Superior temporal gyrus (tissue), 1 donor: ENCODE measurements at regions not wholly inside any gene's neighbourhood (a gene's known extent, or its start where the extent isn't known, plus 50 kb on each side); places are given as distances from the start of the nearest gene placed in this dataset.
"Not testable (repeated sequence)": the region's sequence is repeated elsewhere in the genome, so short reads cannot be mapped to it uniquely, and the experiment has no call there.

Experiments
- DNase-seq: peaks from one replicate; pipeline ENCODE4 v3.0.0-alpha.2; 2016; ENCODE audit errors: extremely low spot score

DNA sequence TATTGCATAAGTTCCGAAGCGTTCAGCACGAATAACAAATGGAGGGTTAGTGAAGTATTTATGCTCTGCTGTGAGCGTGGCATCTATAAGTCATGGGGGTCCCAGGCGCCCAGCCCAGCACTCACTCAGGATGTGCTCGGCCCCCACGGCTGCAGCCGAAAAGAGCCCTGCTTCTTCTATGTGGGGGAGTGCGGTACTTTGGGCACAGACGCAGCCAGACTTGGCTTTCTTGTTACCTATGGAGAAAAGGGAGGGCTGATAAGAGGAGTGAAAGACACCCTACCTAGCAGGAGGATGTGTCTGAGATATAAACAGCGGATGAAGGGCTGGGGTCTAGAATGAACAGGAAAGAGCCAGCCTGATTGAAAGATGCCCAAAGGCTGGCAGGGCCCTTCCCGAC is 51.4 kb downstream of the MRPL36 start:
- DNase-seq = no peak

DNA sequence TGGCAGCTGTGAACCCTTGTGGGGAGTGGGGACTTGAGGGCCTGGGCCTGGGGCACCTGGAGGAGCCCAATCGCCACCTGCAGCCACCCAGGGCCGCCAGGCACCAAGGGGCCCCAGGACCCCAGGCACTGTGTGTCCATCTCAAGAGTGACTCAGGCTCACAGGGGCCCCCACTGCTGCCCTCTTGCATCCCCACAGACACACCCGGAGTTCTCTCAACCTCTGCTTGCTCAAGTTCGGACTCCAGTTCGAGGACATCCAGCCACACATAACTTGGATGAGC is 51.9 kb downstream of the MRPL36 start:
- no peak for DNase-seq

DNA sequence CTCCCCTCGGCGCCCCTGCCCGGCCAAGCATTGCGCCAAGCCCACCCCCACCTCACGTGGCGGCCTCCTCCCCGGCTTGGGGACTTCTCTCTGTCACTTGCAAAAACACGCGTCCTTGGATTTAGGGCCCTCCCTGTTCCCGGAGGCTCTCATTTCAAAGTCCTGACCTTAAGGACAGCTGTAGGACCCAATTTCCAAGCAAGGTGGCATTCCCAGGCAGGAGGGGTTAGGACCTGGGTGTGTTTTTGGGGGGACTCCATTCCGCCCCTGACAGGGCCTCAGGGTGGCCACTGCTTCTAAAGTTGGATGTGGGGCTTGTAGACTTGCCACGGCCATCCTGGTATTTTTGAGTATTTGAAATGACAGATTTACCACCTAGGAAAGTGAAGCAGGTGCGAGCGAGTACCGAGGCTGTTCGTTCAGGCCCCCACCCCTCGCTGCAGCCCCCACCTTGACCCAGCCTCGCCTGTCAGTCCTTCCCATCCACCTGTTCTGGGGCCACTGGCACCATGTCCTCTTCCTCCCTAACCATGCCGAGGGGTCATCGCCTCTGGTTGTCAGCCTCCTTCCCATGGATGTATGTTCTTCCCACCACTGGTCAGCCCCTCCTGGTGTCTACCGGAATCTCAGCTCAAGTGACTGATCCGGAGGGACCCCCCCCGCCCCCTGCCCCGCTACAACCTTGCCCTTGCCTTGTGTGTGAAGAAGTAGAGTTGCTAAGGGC is 52.4 kb downstream of the MRPL36 start:
- no peak for DNase-seq

DNA sequence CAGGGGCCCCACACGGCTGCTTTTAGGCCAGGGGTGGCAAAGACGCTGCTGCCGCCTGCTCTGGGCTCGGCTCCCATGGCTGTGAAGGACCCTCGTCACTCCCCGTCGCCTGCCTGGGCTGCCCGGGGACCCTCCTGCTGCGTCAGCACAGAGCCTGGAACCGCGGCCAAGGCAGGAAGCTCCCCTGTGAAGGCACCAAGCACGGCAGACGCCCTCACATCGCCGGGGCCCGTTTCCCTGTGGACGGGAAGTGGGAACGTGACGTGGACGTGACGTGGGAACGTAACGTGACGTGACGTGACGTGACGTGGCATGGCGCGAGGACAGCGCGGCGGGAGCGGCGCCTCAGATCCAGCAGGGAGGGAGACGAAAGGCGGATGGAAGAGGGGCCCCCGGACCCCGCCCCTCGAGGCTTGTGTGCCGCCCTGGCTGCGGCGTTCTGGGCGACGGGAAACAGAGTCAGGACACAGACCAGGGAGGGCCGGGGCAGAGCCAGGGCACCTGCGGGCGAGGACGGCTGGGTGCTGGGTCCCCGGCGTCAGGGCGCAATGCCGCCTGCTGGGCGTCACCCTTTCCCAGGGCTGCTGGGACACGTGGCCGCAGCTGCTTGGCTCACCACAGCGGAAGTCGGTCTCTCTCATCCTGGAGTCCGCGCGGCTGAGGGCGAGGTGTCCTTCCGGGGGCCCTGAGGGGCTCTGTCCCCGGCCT is 53.1 kb downstream of the MRPL36 start:
- no peak for DNase-seq

DNA sequence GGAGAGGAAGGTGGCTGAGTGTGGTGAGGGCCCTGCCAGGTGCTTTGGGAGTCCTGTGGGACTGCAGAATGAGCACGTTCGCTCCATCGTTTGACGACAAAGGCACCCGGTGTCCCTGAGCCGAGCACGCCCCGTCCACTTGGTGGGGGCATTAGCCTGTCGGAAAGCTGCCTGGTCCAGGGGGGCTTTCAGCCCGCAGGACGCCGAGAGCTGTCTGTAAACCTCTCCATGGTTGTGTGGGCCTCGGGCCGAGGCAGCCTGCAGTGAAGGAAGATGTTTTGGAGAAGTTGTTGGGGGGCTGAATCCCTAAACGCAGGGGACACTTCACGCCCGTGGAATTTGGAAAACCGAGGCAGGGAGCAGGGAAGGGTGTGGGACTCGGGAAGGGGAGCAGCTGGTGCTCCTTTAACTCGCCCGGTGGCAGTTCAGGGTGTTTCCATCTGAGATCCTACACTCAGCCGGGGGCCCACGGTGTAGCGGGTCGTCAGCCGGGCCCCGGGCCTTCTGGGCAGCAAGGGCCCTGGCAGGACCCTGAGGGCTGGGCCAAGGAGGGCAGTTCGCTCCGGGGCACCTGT is 53.8 kb downstream of the MRPL36 start:
- DNase-seq = no peak

DNA sequence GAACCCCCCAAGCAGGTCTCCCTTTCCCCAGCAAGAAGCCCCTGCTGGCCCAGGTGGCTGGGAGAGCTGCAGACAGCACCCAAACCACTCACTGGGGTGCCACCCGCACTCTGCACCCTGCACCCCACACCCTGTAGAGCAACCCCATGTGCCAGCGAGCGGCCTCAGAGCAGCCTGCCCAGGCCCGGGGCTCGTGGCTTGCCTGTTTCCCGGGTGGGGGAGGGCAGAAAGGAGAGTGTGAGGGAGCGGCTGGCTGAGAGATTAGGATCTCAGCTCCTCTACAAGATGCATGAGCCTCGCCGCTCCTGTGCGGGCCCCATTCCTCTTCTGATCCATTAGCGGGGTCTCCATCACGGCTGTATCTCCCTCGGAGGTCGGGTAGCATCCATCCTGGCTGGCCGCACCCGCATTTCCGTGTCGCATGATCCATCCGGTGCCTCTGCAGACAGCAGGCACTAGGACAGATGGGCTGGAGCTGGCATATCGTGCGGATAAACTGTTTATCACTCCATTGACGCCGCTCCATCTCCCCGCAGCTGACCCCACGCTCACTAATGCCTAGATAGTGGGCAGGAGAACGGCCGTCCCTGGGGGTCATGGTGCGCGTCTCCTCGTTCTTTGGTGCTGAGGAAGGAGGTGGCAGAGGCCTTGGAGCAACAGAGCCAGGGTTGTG is 54.4 kb downstream of the MRPL36 start:
- DNase-seq = no peak

DNA sequence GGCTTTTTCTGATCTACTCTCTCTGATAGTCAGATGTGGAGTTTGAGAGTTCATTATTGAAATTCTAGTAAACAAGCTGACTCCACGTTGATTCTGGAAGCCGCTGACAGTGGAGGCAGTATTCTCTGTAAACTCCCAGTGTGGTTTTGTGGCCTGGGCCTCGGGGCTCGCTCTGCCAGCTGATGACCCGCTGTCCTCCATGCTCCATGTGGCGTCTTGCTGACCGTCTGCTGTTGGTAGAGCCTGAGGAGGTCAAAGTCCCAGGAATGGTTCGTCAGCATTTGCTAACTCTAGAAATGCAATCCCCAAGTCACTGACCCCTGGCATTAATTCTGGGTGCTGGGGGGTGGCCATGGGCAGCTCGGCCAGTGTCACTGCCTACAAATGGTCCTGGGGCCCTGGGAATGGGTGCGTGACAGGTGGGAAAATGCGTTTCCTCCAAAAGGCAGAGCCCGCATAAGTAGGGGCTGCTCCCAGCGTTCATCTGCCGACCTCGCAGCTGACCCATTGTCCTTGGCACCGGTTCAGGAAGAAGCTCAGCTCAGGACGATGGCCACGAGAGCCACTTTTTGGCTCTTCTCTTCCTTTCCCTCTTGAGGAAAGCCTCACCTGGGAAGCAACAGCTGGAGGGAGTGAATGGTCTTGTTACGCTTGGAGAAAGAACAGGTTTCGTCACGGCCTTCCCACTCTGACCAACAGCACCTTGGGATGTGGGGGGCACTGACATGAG is 55.1 kb downstream of the MRPL36 start:
- no peak for DNase-seq

DNA sequence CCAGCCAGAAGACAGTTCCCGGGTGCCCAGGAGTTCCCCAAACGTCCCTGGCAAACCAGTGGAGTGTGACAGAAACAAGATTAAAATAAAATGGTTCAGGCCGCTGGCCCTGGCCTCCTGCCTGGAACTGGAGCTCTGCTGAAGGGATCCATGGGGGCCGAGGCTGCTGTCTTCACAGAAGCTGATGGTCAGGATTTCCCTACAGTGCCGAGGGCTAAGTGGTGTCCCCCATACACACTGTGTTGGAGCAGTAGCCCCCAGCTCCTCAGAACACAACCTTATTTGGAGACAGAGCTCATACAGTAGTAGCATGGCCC is 55.9 kb downstream of the MRPL36 start:
- no peak for DNase-seq

DNA sequence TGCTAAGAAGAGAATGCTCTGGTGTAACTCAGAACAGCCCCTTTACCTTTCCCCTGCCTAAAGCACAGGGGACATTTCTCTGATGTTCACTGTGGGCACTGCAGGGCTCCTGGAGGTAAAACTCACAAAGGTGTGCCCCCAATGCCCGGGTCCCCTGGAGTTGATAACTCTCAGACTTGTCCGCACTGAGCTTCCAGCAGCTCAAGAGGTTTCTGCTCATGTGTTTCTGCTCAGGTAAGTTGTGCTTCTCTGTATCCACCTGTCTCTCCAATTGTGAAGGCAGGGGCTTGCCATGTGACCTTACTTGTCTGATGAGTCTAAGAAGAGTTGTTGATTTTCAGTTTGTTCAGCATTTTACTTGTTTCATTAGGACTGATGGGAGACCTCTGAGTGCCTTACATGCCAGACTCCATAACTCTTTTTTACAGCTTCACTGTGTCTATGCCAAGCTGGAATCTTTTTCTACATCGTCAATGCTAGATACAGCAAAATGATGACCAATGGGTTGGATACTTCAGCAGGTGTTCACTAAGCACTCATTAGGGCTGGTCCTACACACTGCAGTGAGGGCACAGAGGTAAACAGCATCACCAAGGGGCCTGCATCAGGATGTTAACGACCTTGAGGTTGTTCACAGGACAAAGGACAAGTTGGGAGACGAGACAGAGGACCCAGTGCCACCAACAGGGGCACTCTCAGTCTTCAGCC is 56.4 kb downstream of the MRPL36 start:
- no peak for DNase-seq

DNA sequence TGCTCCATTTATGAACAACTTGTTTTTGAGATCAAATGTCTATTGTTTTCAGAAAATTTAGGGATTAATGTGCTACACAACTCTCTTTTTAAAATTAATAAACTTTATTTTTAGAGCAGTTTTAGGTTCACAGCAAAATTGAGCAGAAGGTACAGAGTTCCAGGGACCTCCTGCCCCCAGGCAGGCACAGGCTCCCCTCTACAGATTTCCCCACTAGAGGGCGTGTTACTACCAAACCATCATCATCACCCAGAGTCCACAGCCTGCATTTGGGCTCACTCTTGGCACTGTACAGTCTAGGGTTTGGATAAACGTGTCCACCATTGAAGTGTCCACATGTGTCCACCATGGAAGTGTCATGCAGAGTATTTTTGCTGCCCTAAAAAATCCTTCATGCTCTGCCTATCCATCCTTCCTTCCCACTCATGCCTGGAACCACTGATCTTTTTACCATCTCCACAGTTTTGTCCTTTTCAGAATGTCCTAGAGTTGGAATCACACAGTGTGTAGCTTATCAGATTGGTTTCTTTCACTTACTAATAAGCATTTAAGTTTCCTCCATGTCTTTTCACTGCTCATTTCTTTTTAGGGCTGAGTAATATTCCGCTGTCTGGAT is 61.7 kb downstream of the MRPL36 start:
- no peak for DNase-seq

DNA sequence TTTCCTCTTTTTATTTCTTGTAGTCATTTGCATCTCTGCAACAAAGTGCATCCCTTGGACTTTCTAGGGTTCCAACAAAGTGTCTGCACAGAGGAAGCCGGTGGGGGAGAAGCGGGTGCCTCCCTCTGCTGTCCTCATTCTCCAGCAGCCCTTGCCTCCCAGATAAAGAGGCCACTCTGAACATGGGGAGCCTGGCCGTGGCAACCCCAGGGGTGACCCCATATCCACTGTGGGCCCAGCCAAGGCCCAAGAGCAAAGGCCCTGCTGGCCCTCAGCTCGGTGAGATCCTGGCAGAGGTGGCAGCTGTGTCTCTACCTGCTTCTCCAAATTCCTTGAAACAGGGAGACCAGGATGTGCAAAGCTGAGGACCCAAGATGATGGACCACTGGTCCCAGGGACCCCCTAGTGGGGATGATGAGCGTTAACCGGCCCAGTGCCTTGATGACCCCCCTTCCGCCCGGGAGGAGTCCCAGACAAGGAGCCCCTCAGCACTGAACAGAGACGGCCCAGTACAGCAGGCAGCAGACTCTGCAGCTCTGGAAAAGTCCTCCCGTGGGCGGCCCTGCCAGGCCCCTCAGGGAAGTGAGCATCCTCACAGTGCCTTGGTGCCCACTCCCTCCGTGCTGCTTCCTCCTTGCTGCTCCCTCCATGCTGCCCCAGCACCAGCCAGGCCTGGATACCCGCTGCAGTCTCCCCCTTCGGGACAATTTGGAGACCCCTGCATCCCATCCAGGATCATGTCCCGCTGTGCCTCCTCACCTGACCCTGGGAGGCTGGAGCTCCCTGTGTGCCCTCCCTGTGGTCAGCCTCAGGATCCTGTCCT is 62.5 kb downstream of the MRPL36 start:
- no peak for DNase-seq

DNA sequence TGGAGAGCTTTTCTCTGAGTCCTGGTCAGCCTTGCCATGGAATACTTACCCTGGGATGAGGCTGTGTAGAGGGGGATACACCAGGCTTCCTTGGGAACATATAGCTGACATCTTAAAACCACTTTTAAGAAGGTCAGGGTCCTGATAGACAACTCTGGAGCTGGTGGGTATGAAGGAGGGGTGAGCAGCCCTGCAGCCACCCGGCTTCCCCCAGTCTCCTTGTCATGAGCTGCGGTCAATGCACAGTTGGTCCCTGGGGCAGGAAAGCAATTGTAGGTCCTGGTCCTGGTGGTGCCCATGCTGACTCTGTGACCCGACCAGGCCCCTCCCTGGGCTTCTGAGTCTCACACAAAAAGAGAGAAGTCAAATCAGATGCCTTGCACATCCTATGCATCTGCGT is 63.6 kb downstream of the MRPL36 start:
- DNase-seq = no peak

DNA sequence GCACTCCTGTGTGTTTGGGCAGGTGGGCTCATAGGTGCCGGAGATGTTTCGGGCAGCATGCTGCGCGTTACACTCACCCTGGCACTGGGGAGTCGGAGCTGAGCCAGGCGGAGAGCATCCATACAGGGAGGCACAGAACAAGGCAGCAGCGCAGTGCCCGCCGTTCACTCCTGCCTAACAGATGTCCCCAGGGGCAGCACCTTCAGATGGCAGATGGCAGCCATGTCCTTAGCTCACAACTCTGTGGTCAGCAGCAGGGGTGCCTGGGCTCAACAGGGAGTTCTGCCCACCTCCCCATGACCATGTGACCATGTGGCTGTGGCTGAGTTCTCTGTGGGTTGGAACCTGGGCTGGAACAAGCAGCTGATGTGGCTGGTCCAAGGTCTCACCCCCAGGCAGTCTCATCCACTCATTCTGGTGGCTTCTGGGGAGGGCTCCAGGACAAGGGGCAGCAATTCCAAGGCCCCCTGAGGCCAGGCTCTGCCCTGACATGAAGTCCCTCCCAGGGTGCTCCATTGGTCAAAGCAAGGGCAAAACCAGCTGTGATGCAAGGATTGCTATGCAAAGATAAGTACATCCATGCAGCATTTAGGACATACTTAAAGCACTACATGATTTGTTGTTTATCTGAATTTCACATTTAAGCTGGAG is 64.2 kb downstream of the MRPL36 start:
- DNase-seq = no peak

DNA sequence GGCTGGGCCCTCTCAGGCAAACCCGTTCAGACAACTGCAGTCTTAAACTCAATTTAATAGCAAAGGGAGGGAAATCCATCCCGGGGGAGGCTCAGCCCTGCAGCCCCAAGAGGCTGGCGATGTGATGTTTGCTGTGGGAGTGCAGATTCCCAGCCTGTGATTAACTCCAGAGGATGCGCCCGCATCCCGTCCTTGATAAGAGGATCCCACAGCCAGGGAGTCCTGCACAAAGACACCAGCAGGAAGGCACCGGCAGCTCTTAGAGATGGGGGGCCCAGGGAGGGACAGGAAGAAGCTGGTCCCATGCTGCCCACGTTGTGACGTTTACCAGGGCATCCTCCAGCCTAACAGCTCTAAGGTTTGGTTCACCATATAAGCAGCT is 64.7 kb downstream of the MRPL36 start:
- DNase-seq = no peak

DNA sequence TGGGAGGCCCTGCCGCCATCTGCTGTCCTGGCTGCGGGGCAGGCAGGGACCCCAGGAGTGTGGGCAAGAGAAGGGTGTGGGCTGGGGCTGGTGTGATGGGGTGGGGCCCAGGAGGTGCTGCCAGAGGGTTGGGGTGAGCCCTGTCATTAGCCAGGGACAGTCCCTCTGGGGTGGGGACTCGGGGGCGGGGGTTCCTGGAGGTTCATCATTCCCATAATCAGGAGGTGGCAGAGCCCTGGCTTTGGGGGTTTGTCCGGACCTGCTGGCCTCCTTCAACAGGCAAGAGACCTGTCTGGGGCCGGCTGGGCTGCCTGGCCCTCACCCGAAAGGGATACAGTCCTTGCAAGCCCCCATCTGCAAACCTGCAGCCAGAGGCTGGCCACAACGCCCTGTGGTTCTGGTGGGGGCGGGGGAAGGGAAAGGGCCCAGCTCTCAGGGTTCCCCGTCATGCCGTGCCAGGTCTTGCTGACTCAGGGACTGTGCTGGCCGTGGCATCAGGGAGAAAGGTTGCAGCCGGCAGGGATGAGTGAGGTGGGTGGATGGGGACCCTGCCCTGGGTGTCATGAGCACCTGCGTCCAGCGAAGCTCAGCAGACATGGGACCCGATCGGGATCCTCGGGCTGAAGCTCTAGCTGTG is 65.2 kb downstream of the MRPL36 start:
- DNase-seq = no peak

DNA sequence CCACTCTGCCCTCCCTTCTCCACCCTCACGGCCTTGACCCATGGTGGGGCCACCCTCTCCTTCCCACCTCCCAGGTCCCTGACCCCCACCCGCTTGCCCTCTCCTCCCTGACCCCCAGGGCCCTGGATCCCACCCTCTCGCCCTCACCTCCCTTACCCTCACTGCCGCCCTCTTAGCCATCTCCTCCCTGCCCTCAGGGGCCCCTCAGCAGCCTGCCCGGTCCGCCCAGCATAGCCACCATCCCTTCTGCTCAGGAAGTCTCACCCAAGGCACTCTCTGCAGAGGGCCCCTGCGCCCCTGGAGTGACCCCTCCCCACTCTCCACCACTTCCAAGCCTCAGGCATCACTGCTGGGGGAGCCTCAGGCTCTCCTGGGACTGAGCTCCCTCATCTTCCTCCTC is 66.3 kb downstream of the MRPL36 start:
- DNase-seq = no peak

DNA sequence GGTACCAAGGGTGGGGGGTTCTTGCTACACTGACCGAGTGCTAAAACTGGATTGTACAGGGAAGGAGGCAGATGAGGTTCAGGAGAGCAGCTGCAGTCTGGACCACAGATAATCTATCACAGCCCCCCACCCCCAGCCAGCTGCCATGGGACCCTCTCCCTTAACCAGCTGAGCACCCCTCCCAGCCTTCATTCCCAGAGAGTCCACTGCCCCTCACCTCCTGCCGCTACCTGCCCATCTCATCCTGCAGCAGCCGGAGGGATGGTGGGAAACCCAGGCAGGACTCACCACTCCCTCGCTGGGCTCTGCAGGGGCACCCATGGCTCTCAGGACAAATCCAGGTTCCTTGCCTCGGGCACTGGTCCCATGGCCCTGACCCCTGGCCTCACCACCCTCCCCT is 66.7 kb downstream of the MRPL36 start:
- DNase-seq = no peak

DNA sequence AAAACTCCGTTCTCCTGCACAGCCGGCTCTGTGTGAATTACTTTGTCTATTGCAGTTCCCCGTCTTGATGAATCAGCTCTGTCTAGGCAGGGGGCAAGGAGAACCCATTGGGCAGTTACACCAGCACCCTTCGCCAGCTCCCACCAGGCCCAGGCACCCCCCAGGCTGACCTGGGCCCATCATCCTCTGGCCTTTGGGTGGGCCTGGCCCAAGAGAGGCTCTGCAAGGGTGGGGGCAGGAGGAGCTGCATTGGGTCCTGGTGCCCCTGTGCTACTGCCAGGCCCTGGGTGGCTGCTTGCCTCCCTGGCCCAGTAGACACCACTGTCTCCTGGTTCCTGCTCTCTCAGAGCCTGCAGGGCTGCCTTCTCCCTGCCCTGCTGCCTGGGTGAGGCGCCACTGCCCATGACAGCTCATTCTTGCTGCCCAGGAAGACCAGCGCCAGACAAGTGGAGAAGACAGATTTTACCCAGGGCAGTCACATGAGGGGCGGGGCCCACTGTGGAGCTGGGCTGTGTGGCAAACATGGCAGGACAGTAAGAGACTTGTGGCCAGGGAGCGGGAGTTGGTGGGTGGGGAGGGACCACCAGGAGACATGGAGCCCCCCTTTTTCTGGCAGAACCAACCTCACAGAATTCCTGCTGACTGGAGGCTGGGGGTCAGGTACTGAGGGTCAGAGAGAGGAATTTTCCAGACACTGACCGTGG is 67.2 kb downstream of the MRPL36 start:
- DNase-seq = no peak

DNA sequence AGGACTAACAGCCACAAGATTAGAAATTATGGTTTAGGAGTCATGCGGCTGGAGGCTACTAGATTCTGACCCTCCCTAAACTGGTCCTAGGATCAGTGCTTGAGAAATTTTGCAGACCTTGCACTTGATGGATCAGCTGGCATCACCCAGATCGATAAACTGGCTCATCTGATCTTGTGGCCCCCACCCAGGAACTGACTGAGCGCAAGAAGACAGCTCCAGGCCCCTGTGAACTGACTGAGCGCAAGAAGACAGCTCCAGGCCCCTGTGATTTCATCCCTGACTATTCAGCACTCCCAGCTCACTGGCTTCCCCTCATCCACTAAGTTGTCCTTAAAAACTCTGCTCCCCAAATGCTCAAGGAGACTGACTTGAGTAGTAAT is 67.8 kb downstream of the MRPL36 start:
- not testable (repeated sequence) for DNase-seq
